ENCODE measurements at regions not wholly inside any gene's neighbourhood (a gene's known extent, or its start where the extent isn't known, plus 50 kb on each side); places are given as distances from the start of the nearest gene placed in this dataset.
A peak's percentile ranks its signal among the peaks of the same experiment; 100 is the strongest.

- DNase-seq (ENCODE audit: extremely low spot score): no peak
- no peaks in the 10 kb centered on the region for H3K36me3 ChIP-seq
- no peaks in the 10 kb centered on the region for H3K9me3 ChIP-seq
- TF ChIP-seq EP300 (IDR thresholded peaks at IDR 0.05) (no peak), CTCF (IDR thresholded peaks at IDR 0.05) (no peak), POLR2A (IDR thresholded peaks at IDR 0.05; ENCODE audit: low read depth) (no peak), POLR2AphosphoS5 (IDR thresholded peaks at IDR 0.05) (no peak)
- peaks cover 8 to 24% (median 22%) of the 10 kb centered on the region in 4 donors for H3K4me1 ChIP-seq
- intact Hi-C loops (cut with DNase I): no loop called here
- no peaks in the 10 kb centered on the region for H3K27me3 ChIP-seq
- WGBS: 90% methylated on average over 2 of the region's 2 CpGs
- peak overlapping the region in 1 of 4 donors; percentile 27 for H3K27ac ChIP-seq (replicated peaks in 1 of 4)
- H3K4me3 ChIP-seq: no peak overlapping the region
Measured at GRCh38 chr18:56171848-56172247, 466.5 kb downstream of the TXNL1 start.

- TF ChIP-seq EP300 (IDR thresholded peaks at IDR 0.05) (no peak), POLR2AphosphoS5 (IDR thresholded peaks at IDR 0.05) (no peak), CTCF (IDR thresholded peaks at IDR 0.05) (no peak), POLR2A (IDR thresholded peaks at IDR 0.05; ENCODE audit: low read depth) (no peak)
Measured at GRCh38 chr18:56168049-56168781, 470.2 kb downstream of the TXNL1 start.

DNA sequence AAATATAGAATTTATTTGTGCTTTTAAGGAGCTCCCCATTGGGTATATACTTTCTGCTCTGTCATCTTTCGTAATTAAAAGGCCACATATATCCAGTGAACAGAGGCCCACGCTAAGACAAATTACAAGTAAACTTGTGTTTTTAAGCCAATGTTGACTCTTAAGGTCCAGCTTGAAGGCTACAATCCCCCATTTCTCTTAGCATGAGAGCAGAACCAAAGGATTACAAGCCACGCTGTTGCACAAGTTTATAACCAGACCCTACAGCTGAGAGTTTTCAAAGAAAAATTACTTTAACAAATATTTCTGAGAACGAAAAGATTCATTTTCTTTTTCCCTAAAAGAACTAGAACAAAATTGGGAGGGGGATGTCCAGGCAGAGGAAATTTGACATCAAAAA is 471.0 kb downstream of the TXNL1 start:
- Histone ChIP-seq H3K27ac (replicated peaks in 1 of 4) (peak overlapping the region; percentile 73 to 85 (median 76)), H3K36me3 (no peaks in the 10 kb centered on the region), H3K27me3 (no peaks in the 10 kb centered on the region), H3K4me1 (peaks cover 12 to 41% (median 38%) of the 10 kb centered on the region in 4 donors), H3K4me3 (no peak overlapping the region), H3K9me3 (no peaks in the 10 kb centered on the region)
- 85% methylated on average over 4 of the region's 4 CpGs for WGBS
- intact Hi-C loops (cut with DNase I): no loop called here
- no peak for TF ChIP-seq POLR2A (IDR thresholded peaks at IDR 0.05; ENCODE audit: low read depth)
- no peak for TF ChIP-seq CTCF (IDR thresholded peaks at IDR 0.05)
- no peak for TF ChIP-seq EP300 (IDR thresholded peaks at IDR 0.05)
- no peak for TF ChIP-seq POLR2AphosphoS5 (IDR thresholded peaks at IDR 0.05)
- no peak for DNase-seq (ENCODE audit: extremely low spot score)

More at GRCh38 chr18:56168049-56168781, 470.2 kb downstream of the TXNL1 start:
- no peaks in the 10 kb centered on the region for H3K27me3 ChIP-seq
- WGBS: 23% methylated on average over 5 of the region's 5 CpGs
- no peaks in the 10 kb centered on the region for H3K36me3 ChIP-seq
- no peaks in the 10 kb centered on the region for H3K9me3 ChIP-seq
- no peak for DNase-seq (ENCODE audit: extremely low spot score)
- H3K4me1 ChIP-seq: peaks cover 8 to 32% (median 30%) of the 10 kb centered on the region in 4 donors
- peak overlapping the region in 1 of 4 donors; percentile 3 for H3K4me3 ChIP-seq
- intact Hi-C loops (cut with DNase I): no loop called here
- peak overlapping the region; percentile 73 to 85 (median 76) for H3K27ac ChIP-seq (replicated peaks in 1 of 4)

DNA sequence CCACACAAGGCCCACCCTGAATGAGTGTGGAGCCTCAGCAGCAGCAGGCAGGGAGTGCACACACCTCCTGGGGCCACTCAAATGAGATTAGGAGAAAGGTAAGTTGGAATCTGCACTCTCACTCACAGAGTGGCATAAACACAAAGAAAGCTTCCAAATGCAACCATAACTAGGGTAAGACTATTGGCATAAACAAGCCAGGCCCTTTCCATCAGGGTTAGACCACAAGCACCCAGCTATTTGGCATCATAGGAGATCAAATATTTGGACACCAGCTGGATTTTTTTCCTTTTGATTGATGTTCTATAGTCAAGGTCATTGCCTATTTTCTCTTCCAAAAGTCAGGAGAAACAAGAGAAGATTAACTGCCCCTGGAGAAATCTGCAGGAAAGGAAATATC is 471.5 kb downstream of the TXNL1 start:
- no peaks in the 10 kb centered on the region for H3K36me3 ChIP-seq
- no peaks in the 10 kb centered on the region for H3K27me3 ChIP-seq
- DNase-seq (ENCODE audit: extremely low spot score): no peak
- no peak overlapping the region for H3K4me3 ChIP-seq
- H3K27ac ChIP-seq (replicated peaks in 1 of 4): peak overlapping the region; percentile 73 to 85 (median 76)
- TF ChIP-seq EP300 (IDR thresholded peaks at IDR 0.05) (no peak), POLR2A (IDR thresholded peaks at IDR 0.05; ENCODE audit: low read depth) (no peak), POLR2AphosphoS5 (IDR thresholded peaks at IDR 0.05) (no peak), CTCF (IDR thresholded peaks at IDR 0.05) (no peak)
- intact Hi-C loops (cut with DNase I): no loop called here
- H3K4me1 ChIP-seq: peaks cover 17 to 45% (median 43%) of the 10 kb centered on the region in 4 donors
- no peaks in the 10 kb centered on the region for H3K9me3 ChIP-seq
